ENCODE measurements at regions not wholly inside any gene's neighbourhood (a gene's known extent, or its start where the extent isn't known, plus 50 kb on each side); places are given as distances from the start of the nearest gene placed in this dataset.
"Not testable (repeated sequence)": the region's sequence is repeated elsewhere in the genome, so short reads cannot be mapped to it uniquely, and the experiment has no call there.

DNA sequence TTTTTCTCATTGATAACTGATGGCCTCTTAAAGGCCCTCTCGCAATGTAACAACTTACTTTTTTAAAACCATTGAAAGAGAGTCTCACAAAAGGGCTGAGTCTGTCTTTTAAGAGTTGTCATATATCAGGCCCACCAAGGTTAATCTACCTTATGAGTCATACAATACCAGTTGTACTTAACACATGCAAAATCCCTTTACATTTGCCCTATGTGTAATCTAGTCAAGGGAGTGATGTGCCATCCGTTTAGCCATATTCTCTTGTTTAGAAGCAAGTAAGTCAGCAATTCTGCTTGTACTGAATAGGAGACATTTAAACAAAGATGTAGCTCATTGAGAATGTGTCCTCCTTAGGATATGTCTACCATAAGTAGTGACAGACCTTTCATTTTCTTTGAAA, 143.7 kb downstream of the TENT5A start:
- peaks cover 2% of the 10 kb centered on the region for H3K4me1 Mint-ChIP-seq (ENCODE audit: low read depth)
- H3K36me3 Mint-ChIP-seq (ENCODE audit: insufficient read depth), result no peaks in the 10 kb centered on the region
- no peaks in the 10 kb centered on the region for H3K27me3 Mint-ChIP-seq
- TF ChIP-seq, protein P1, sequence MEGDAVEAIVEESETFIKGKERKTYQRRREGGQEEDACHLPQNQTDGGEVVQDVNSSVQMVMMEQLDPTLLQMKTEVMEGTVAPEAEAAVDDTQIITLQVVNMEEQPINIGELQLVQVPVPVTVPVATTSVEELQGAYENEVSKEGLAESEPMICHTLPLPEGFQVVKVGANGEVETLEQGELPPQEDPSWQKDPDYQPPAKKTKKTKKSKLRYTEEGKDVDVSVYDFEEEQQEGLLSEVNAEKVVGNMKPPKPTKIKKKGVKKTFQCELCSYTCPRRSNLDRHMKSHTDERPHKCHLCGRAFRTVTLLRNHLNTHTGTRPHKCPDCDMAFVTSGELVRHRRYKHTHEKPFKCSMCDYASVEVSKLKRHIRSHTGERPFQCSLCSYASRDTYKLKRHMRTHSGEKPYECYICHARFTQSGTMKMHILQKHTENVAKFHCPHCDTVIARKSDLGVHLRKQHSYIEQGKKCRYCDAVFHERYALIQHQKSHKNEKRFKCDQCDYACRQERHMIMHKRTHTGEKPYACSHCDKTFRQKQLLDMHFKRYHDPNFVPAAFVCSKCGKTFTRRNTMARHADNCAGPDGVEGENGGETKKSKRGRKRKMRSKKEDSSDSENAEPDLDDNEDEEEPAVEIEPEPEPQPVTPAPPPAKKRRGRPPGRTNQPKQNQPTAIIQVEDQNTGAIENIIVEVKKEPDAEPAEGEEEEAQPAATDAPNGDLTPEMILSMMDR (IDR thresholded peaks at IDR 0.05; ENCODE audit: unreplicated experiment), result no peak
- H3K4me3 Mint-ChIP-seq (ENCODE audit: low read depth), result no peak overlapping the region
- no peak overlapping the region for H3K27ac Mint-ChIP-seq
- no peak for DNase-seq (ENCODE audit: low spot score, unreplicated experiment)
- peaks cover 8% of the 10 kb centered on the region for H3K9me3 Mint-ChIP-seq (ENCODE audit: low read depth)

DNA sequence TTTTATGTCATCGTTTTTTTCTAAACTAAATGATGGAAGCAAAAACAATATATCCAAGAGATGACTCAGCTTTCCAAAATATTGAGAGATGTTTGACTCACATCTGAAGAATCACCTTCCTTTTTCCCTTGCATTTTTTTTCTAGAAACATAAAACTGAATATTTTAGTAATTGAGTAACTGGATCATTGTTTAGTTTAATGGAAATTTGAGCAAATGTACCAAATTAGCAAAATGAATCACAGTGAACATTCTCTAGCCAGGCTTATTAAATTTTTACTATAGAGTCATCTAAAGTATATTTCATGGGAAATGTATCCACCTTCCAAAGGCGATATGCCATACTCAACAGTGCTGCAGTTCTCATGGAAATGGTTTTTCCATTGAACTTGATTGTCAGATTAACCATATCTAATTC, 145.5 kb downstream of the TENT5A start:
- H3K4me3 Mint-ChIP-seq (ENCODE audit: low read depth), result no peak overlapping the region
- no peaks in the 10 kb centered on the region for H3K27me3 Mint-ChIP-seq
- peaks cover 15% of the 10 kb centered on the region for H3K9me3 Mint-ChIP-seq (ENCODE audit: low read depth)
- no peaks in the 10 kb centered on the region for H3K4me1 Mint-ChIP-seq (ENCODE audit: low read depth)
- no peaks in the 10 kb centered on the region for H3K36me3 Mint-ChIP-seq (ENCODE audit: insufficient read depth)
- no peak for DNase-seq (ENCODE audit: low spot score, unreplicated experiment)
- no peak overlapping the region for H3K27ac Mint-ChIP-seq
- TF ChIP-seq, protein P1 (IDR thresholded peaks at IDR 0.05; ENCODE audit: unreplicated experiment), result no peak

DNA sequence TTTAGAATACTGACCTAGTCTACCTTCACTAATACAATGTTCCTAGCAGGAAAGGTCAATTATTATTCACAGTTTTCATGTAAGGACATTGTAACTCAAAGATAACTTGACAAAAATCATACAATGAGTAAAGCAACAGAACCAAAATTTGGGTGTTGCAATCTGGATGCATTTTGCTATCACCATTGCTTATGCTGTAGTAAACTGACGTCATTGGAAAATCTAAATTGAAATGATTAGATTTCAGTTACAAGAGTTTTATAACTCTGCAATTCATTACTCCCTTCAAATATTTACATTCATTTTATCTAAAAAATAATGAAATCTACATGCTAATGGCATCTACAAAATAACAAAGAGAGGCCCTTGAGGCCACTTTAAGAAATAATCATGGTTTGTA, 147.0 kb downstream of the TENT5A start:
- H3K27me3 Mint-ChIP-seq, result no peaks in the 10 kb centered on the region
- H3K36me3 Mint-ChIP-seq (ENCODE audit: insufficient read depth), result no peaks in the 10 kb centered on the region
- H3K4me3 Mint-ChIP-seq (ENCODE audit: low read depth), result no peak overlapping the region
- TF ChIP-seq, protein P1 (IDR thresholded peaks at IDR 0.05; ENCODE audit: unreplicated experiment), result no peak
- peaks cover 15% of the 10 kb centered on the region for H3K9me3 Mint-ChIP-seq (ENCODE audit: low read depth)
- DNase-seq (ENCODE audit: low spot score, unreplicated experiment), result no peak
- H3K4me1 Mint-ChIP-seq (ENCODE audit: low read depth), result no peaks in the 10 kb centered on the region
- H3K27ac Mint-ChIP-seq, result no peak overlapping the region

DNA sequence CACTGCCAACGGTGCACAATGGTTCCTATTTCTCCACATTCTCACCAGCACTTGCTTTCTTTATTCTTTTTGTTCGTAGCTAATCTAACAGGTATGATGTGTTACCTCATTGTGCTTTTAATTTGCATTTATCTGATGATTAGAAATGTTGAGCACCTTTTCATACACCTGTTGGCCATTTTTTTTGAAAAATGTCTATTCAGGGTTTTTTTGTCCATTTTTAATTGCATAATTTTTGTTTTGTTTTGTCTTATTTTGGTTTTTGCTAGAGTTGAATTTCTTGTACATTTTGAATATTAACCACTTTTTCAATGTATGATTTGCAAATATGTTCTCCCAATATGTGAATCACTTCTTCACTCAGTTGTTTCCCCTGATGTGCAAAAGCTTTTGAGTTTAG, 150.6 kb downstream of the TENT5A start:
- H3K9me3 Mint-ChIP-seq (ENCODE audit: low read depth), result peaks cover 15% of the 10 kb centered on the region

DNA sequence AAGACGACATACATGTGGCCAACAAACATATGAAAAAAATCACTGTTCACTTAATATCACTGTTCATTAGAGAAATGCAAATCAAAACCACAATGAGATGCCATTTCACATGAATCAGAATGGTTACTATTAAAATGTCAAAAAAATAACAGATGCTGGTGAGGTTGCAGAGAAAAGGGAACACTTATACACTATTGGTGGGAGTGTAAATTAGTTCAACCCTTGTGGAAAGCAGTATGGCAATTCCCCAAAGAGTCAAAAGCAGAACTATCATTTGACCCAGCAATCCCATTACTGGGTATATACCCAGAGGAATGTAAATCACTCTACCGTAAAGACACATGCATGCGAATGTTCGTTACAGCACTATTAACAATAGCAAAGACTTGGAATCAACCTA, 152.0 kb downstream of the TENT5A start:
- H3K36me3 Mint-ChIP-seq (ENCODE audit: insufficient read depth); H3K27ac Mint-ChIP-seq; H3K4me3 Mint-ChIP-seq (ENCODE audit: low read depth); H3K27me3 Mint-ChIP-seq; DNase-seq (ENCODE audit: low spot score, unreplicated experiment); H3K4me1 Mint-ChIP-seq (ENCODE audit: low read depth): not testable (repeated sequence)
- peaks cover 15% of the 10 kb centered on the region for H3K9me3 Mint-ChIP-seq (ENCODE audit: low read depth)

More for the DNA sequence above, 150.6 kb downstream of the TENT5A start:
- Mint-ChIP-seq H3K27ac (no peak overlapping the region), H3K4me1 (ENCODE audit: low read depth) (no peaks in the 10 kb centered on the region), H3K27me3 (no peaks in the 10 kb centered on the region), H3K4me3 (ENCODE audit: low read depth) (no peak overlapping the region), H3K36me3 (ENCODE audit: insufficient read depth) (no peaks in the 10 kb centered on the region)
- no peak for DNase-seq (ENCODE audit: low spot score, unreplicated experiment)
- TF ChIP-seq, protein P1 (IDR thresholded peaks at IDR 0.05; ENCODE audit: unreplicated experiment), result no peak

DNA sequence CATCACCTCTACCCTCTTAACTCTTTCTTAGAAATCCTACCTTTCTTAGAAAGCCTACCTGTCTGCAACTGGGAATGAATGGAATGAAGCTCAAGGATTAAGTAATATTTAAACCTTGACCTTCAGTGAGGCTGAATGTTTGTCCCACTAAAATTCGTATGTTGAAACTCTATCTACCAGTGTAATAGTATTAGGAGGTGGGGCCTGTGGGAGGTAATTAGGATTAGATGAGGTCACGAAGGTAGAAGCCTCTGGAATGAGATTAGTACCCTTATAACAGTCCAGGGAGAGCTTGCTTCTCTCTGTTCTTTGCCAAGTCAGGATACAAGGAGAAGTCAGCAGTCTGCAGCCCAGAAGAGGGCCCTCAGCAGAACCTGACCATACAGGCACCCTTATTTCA, 158.0 kb downstream of the TENT5A start:
- Mint-ChIP-seq H3K36me3 (ENCODE audit: insufficient read depth) (no peaks in the 10 kb centered on the region), H3K27ac (no peak overlapping the region), H3K9me3 (ENCODE audit: low read depth) (no peaks in the 10 kb centered on the region), H3K27me3 (no peaks in the 10 kb centered on the region), H3K4me1 (ENCODE audit: low read depth) (no peaks in the 10 kb centered on the region), H3K4me3 (ENCODE audit: low read depth) (no peak overlapping the region)
- TF ChIP-seq, protein P1 (IDR thresholded peaks at IDR 0.05; ENCODE audit: unreplicated experiment), result no peak
- no peak for DNase-seq (ENCODE audit: low spot score, unreplicated experiment)
